Neural progenitor cell (in vitro differentiated cells): ENCODE measurements at regions not wholly inside any gene's neighbourhood (a gene's known extent, or its start where the extent isn't known, plus 50 kb on each side); places are given as distances from the start of the nearest gene placed in this dataset.
"Not testable (repeated sequence)": the region's sequence is repeated elsewhere in the genome, so short reads cannot be mapped to it uniquely, and the experiment has no call there.

Experiments
- DNase-seq: peaks from one replicate; pipeline ENCODE4 v3.0.0-alpha.2; 2016; ENCODE audit warnings: low spot score
- H2AFZ ChIP-seq: fragments of 200-600 bp; sonication (generic); replicated peaks from 2 replicates; pipeline ENCODE4 v1.6.1; 2016; ENCODE audit warnings: antibody characterized with exemption
- H3F3A ChIP-seq: fragments of 200-600 bp; sonication (generic); 2 replicates; pipeline ENCODE4 v1.6.1; 2016; ENCODE audit warnings: antibody characterized with exemption, low read depth
- H3K27ac ChIP-seq: fragments of 200-600 bp; sonication (generic); 2 replicates; pipeline ENCODE4 v1.5.1; 2016; ENCODE audit warnings: mild to moderate bottlenecking
- H3K27me3 ChIP-seq: fragments of 200-600 bp; sonication (generic); 2 replicates; pipeline ENCODE4 v1.6.1; 2016; ENCODE audit warnings: mild to moderate bottlenecking, moderate library complexity
- H3K36me3 ChIP-seq: fragments of 200-600 bp; sonication (generic); 2 replicates; pipeline ENCODE4 v1.5.1; 2016
- H3K4me1 ChIP-seq: fragments of 200-600 bp; sonication (generic); 2 replicates; pipeline ENCODE4 v1.6.1; 2016; ENCODE audit warnings: mixed run types
- H3K4me2 ChIP-seq: fragments of 200-600 bp; sonication (generic); 2 replicates; pipeline ENCODE4 v1.6.1; 2016
- H3K4me3 ChIP-seq: fragments of 200-600 bp; sonication (generic); 2 replicates; pipeline ENCODE4 v1.5.1; 2016
- H3K79me2 ChIP-seq: fragments of 200-600 bp; sonication (generic); 2 replicates; pipeline ENCODE4 v1.6.1; 2016; ENCODE audit warnings: low read depth
- H3K9ac ChIP-seq: fragments of 200-600 bp; sonication (generic); 2 replicates; pipeline ENCODE4 v1.6.1; 2016
- H3K9me3 ChIP-seq: fragments of 200-600 bp; sonication (generic); 2 replicates; pipeline ENCODE4 v1.5.1; 2016; ENCODE audit warnings: low read depth
- H4K20me1 ChIP-seq: fragments of 200-600 bp; sonication (generic); 2 replicates; pipeline ENCODE4 v1.6.1; 2016; ENCODE audit warnings: low read depth
- H3K27ac Mint-ChIP-seq: 3 replicates; pipeline ENCODE4 v1.8.0; 2021; ENCODE audit warnings: mixed read lengths
- H3K27me3 Mint-ChIP-seq: 2 replicates; pipeline ENCODE4 v1.8.0; 2022; ENCODE audit warnings: low read depth, mild to moderate bottlenecking, inconsistent platforms, moderate library complexity, mixed read lengths; ENCODE audit not compliant: insufficient read depth
- H3K36me3 Mint-ChIP-seq: 3 replicates; pipeline ENCODE4 v1.8.0; 2021; ENCODE audit warnings: mixed read lengths
- H3K4me1 Mint-ChIP-seq: 3 replicates; pipeline ENCODE4 v1.8.0; 2021; ENCODE audit warnings: mixed read lengths
- H3K4me3 Mint-ChIP-seq: 3 replicates; pipeline ENCODE4 v1.8.0; 2021; ENCODE audit warnings: mild to moderate bottlenecking, moderate library complexity, mixed read lengths
- H3K9me3 Mint-ChIP-seq: 3 replicates; pipeline ENCODE4 v1.8.0; 2020; ENCODE audit warnings: mixed read lengths
- EZH2 ChIP-seq: fragments of 200-600 bp; sonication (generic); IDR thresholded peaks from 2 replicates; pipeline ENCODE4 v1.6.1; 2017; ENCODE audit warnings: antibody characterized with exemption, mild to moderate bottlenecking, moderate library complexity
- EZH2phosphoT487 ChIP-seq: fragments of 200-600 bp; sonication (generic); IDR thresholded peaks from 2 replicates; pipeline ENCODE4 v1.6.1; 2017; ENCODE audit warnings: antibody characterized with exemption
- TF ChIP-seq, protein P1 (sequence below): fragments of 200-600 bp; sonication (generic); IDR thresholded peaks from 2 replicates; pipeline ENCODE4 v1.5.1; 2017; ENCODE audit warnings: antibody characterized with exemption, mild to moderate bottlenecking

DNA sequence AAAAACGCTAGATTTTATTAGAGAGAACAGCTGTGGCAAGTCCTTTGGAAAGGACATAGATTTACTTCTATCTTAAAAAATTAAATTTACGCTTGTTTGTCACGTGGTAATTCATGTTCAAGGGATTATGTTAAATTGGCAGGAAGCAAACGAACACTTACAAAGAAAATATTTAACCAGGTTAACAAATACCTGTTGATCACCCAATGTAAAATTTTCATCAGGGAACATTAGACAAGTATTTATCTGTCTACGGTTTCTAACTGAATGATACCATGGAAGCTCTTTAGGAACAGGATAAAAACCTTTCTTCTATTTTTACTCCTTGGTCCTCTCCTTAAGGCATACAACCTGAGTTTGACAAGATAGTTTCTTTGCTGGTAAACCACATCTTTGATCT, 122.2 kb downstream of the NOC3L start:
- Histone ChIP-seq H3K9me3 (no peaks in the 10 kb centered on the region), H3K9ac (no peak overlapping the region), H3K4me1 (no peaks in the 10 kb centered on the region), H3K4me3 (no peak overlapping the region), H3K79me2 (no peaks in the 10 kb centered on the region), H4K20me1 (no peaks in the 10 kb centered on the region), H3K4me2 (no peak overlapping the region), H3K36me3 (no peaks in the 10 kb centered on the region), H3F3A (no peaks in the 10 kb centered on the region), H2AFZ (no peak overlapping the region), H3K27ac (no peak overlapping the region), H3K27me3 (no peaks in the 10 kb centered on the region)
- H3K9me3 Mint-ChIP-seq: no peaks in the 10 kb centered on the region
- no peak overlapping the region for H3K4me3 Mint-ChIP-seq
- peaks cover 2% of the 10 kb centered on the region for H3K27me3 Mint-ChIP-seq
- H3K4me1 Mint-ChIP-seq: peaks cover 10% of the 10 kb centered on the region
- no peaks in the 10 kb centered on the region for H3K36me3 Mint-ChIP-seq
- no peak overlapping the region for H3K27ac Mint-ChIP-seq
- DNase-seq: no peak
- TF ChIP-seq EZH2 (no peak), EZH2phosphoT487 (no peak)
- TF ChIP-seq, protein P1, sequence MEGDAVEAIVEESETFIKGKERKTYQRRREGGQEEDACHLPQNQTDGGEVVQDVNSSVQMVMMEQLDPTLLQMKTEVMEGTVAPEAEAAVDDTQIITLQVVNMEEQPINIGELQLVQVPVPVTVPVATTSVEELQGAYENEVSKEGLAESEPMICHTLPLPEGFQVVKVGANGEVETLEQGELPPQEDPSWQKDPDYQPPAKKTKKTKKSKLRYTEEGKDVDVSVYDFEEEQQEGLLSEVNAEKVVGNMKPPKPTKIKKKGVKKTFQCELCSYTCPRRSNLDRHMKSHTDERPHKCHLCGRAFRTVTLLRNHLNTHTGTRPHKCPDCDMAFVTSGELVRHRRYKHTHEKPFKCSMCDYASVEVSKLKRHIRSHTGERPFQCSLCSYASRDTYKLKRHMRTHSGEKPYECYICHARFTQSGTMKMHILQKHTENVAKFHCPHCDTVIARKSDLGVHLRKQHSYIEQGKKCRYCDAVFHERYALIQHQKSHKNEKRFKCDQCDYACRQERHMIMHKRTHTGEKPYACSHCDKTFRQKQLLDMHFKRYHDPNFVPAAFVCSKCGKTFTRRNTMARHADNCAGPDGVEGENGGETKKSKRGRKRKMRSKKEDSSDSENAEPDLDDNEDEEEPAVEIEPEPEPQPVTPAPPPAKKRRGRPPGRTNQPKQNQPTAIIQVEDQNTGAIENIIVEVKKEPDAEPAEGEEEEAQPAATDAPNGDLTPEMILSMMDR: no peak

DNA sequence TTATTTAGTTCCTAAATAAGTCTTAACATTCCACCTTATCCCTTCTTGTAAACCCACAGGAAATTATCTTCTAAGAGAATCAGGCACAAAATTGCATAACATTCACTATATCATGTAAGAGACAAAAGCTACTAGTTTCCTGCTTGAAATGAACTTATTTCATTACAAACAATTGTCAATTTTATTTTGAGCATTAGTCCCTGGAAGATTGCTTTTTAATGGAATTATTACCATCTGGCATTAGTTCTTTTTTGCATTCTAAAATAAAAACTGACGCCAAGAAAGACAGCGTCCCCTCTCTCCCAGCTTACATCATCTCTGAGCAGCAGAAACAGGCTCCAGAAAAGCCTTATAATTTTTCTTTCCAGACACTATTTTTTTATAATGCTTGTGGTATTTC, 121.8 kb downstream of the NOC3L start:
- no peak for TF ChIP-seq EZH2
- TF ChIP-seq, protein P1: no peak
- no peak for TF ChIP-seq EZH2phosphoT487
- H4K20me1 ChIP-seq: no peaks in the 10 kb centered on the region
- H3K4me3 ChIP-seq: no peak overlapping the region
- no peaks in the 10 kb centered on the region for H3K79me2 ChIP-seq
- Mint-ChIP-seq H3K4me3 (no peak overlapping the region), H3K36me3 (no peaks in the 10 kb centered on the region), H3K27ac (no peak overlapping the region), H3K27me3 (peaks cover 2% of the 10 kb centered on the region), H3K4me1 (peaks cover 10% of the 10 kb centered on the region), H3K9me3 (no peaks in the 10 kb centered on the region)
- H3K4me1 ChIP-seq: no peaks in the 10 kb centered on the region
- no peaks in the 10 kb centered on the region for H3K9me3 ChIP-seq
- no peak overlapping the region for H3K27ac ChIP-seq
- H2AFZ ChIP-seq: no peak overlapping the region
- H3K9ac ChIP-seq: no peak overlapping the region
- H3K4me2 ChIP-seq: no peak overlapping the region
- no peaks in the 10 kb centered on the region for H3K36me3 ChIP-seq
- H3K27me3 ChIP-seq: no peaks in the 10 kb centered on the region
- H3F3A ChIP-seq: no peaks in the 10 kb centered on the region
- no peak for DNase-seq

DNA sequence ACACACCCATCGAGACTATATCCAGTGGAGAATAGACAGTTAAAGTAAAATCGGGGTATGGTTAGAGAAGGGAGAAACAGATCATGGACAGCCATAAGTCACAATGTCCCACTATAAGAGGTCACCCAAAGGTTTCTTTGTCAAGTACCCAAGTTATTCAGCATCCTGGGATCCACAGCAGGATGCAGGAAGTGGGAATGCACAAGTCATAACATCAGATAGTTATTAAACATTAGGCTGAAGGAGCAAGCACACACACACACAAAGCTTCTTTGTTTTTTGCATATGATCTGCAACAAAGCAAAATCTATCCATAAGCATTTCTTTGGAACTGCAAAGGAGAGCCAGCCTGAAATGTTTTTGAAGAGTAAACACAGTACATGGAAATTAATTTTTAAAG, 111.6 kb downstream of the NOC3L start:
- TF ChIP-seq EZH2 (no peak), EZH2phosphoT487 (no peak)
- TF ChIP-seq, protein P1: no peak
- no peaks in the 10 kb centered on the region for H3K79me2 ChIP-seq
- H3K27ac ChIP-seq: no peak overlapping the region
- Mint-ChIP-seq H3K27ac (no peak overlapping the region), H3K4me1 (peaks cover 11% of the 10 kb centered on the region), H3K36me3 (no peaks in the 10 kb centered on the region), H3K9me3 (no peaks in the 10 kb centered on the region), H3K27me3 (no peaks in the 10 kb centered on the region), H3K4me3 (no peak overlapping the region)
- no peak for DNase-seq
- no peak overlapping the region for H3K4me2 ChIP-seq
- H3F3A ChIP-seq: no peaks in the 10 kb centered on the region
- no peaks in the 10 kb centered on the region for H3K4me1 ChIP-seq
- H3K36me3 ChIP-seq: no peaks in the 10 kb centered on the region
- H2AFZ ChIP-seq: no peak overlapping the region
- no peak overlapping the region for H3K4me3 ChIP-seq
- H4K20me1 ChIP-seq: no peaks in the 10 kb centered on the region
- H3K9ac ChIP-seq: no peak overlapping the region
- H3K9me3 ChIP-seq: no peaks in the 10 kb centered on the region
- no peaks in the 10 kb centered on the region for H3K27me3 ChIP-seq

DNA sequence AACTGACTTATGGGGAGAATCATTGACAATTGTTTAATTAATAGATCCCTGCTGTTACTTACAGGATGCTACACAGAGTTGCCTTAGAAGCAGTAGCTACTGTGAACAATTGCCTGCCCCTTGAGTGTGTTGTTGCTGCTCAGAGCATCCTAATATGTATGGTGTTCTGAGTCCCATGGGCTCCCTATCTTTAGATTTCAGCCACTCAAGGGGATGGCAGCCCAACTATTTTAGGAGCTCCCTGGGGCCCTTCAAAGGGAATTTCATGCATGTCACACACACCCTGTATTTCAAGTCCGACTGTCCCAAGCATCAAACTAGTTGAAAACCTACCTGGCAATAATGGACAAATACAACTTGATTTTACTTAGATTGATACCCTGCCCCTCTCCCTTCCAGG, 111.2 kb downstream of the NOC3L start:
- no peak overlapping the region for H3K27ac Mint-ChIP-seq
- no peaks in the 10 kb centered on the region for H3K4me1 ChIP-seq
- no peaks in the 10 kb centered on the region for H3K36me3 Mint-ChIP-seq
- DNase-seq: no peak
- no peak overlapping the region for H3K27ac ChIP-seq
- H3K27me3 Mint-ChIP-seq: no peaks in the 10 kb centered on the region
- no peak for TF ChIP-seq EZH2
- TF ChIP-seq, protein P1: no peak
- no peak for TF ChIP-seq EZH2phosphoT487
- H3K79me2 ChIP-seq: no peaks in the 10 kb centered on the region
- H3F3A ChIP-seq: no peaks in the 10 kb centered on the region
- H3K9ac ChIP-seq: no peak overlapping the region
- no peaks in the 10 kb centered on the region for H4K20me1 ChIP-seq
- no peaks in the 10 kb centered on the region for H3K9me3 ChIP-seq
- H3K4me1 Mint-ChIP-seq: peaks cover 11% of the 10 kb centered on the region
- no peak overlapping the region for H3K4me2 ChIP-seq
- H3K4me3 Mint-ChIP-seq: no peak overlapping the region
- no peak overlapping the region for H2AFZ ChIP-seq
- H3K27me3 ChIP-seq: no peaks in the 10 kb centered on the region
- H3K4me3 ChIP-seq: no peak overlapping the region
- H3K36me3 ChIP-seq: no peaks in the 10 kb centered on the region
- no peaks in the 10 kb centered on the region for H3K9me3 Mint-ChIP-seq

DNA sequence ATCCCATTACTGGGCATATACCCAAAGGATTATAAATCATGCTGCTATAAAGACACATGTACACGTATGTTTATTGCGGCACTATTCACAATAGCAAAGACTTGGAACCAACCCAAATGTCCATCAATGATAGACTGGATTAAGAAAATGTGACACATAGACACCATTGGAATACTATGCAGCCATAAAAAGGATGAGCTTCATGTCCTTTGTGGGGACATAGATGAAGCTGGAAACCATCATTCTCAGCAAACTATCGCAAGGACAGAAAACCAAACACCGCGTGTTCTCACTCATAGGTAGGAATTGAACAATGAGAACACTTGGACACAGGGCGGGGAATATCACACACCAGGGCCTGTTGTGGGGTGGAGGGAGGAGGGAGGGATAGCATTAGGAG, 105.3 kb downstream of the NOC3L start:
- H3F3A ChIP-seq, H3K4me3 ChIP-seq, H3K36me3 ChIP-seq, H3K27ac ChIP-seq, H3K36me3 Mint-ChIP-seq, H3K9ac ChIP-seq, H3K27ac Mint-ChIP-seq, H3K4me1 Mint-ChIP-seq, H3K27me3 ChIP-seq, H4K20me1 ChIP-seq, H3K79me2 ChIP-seq, H3K4me2 ChIP-seq, H3K9me3 ChIP-seq, H2AFZ ChIP-seq, H3K27me3 Mint-ChIP-seq, DNase-seq, H3K4me1 ChIP-seq, H3K4me3 Mint-ChIP-seq, H3K9me3 Mint-ChIP-seq: not testable (repeated sequence)
